GM18909 (cell line): ENCODE measurements at regions not wholly inside any gene's neighbourhood (a gene's known extent, or its start where the extent isn't known, plus 50 kb on each side); places are given as distances from the start of the nearest gene placed in this dataset.

Source experiments
- ATAC-seq: cut with Tn5 transposase; IDR thresholded peaks from one replicate; pipeline ENCODE4 v1.9.1; 2021; ENCODE audit warnings: mild to moderate bottlenecking; ENCODE audit not compliant: unreplicated experiment, poor library complexity

GRCh38 chr2:23246992-23247683 lies 137.8 kb upstream of the KLHL29 start:
- ATAC-seq = no peak

- ATAC-seq = no peak
Measured at GRCh38 chr2:23248667-23249066, 136.3 kb upstream of the KLHL29 start.

- no peak for ATAC-seq
Measured at GRCh38 chr2:23249348-23249747, 135.6 kb upstream of the KLHL29 start.

- ATAC-seq = no peak
Measured at GRCh38 chr2:23250371-23250770, 134.6 kb upstream of the KLHL29 start.

- no peak for ATAC-seq
Measured at GRCh38 chr2:23256643-23257042, 128.3 kb upstream of the KLHL29 start.

- ATAC-seq = no peak
Measured at GRCh38 chr2:23260621-23261020, 124.4 kb upstream of the KLHL29 start.

- no peak for ATAC-seq
Measured at GRCh38 chr2:23268467-23269263, 116.3 kb upstream of the KLHL29 start.

GRCh38 chr2:23269747-23270146 lies 115.2 kb upstream of the KLHL29 start:
- no peak for ATAC-seq

- no peak for ATAC-seq
Measured at GRCh38 chr2:23270810-23271209, 114.2 kb upstream of the KLHL29 start.

- ATAC-seq = no peak
Measured at GRCh38 chr2:23271230-23271629, 113.7 kb upstream of the KLHL29 start.

GRCh38 chr2:23273786-23274185 lies 111.2 kb upstream of the KLHL29 start:
- ATAC-seq = no peak

GRCh38 chr2:23280401-23280800 lies 104.6 kb upstream of the KLHL29 start:
- ATAC-seq = no peak

GRCh38 chr2:23283653-23284052 lies 101.3 kb upstream of the KLHL29 start:
- ATAC-seq = no peak

GRCh38 chr2:23285091-23285800 lies 99.7 kb upstream of the KLHL29 start:
- no peak for ATAC-seq

- ATAC-seq = no peak
Measured at GRCh38 chr2:23286031-23286757, 98.8 kb upstream of the KLHL29 start.

- ATAC-seq = no peak
Measured at GRCh38 chr2:23286758-23287704, 97.9 kb upstream of the KLHL29 start.

- no peak for ATAC-seq
Measured at GRCh38 chr2:23289671-23290070, 95.3 kb upstream of the KLHL29 start.

- no peak for ATAC-seq
Measured at GRCh38 chr2:23291239-23291638, 93.7 kb upstream of the KLHL29 start.

- ATAC-seq = no peak
Measured at GRCh38 chr2:23292024-23292423, 93.0 kb upstream of the KLHL29 start.
